Stimulated activated CD4-positive, alpha-beta T cell treated with anti-CD3 and anti-CD28 coated beads, Interleukin-15, amount 100 ng/mL, for 48 hours (primary cell): ENCODE measurements at regions not wholly inside any gene's neighbourhood (a gene's known extent, or its start where the extent isn't known, plus 50 kb on each side); places are given as distances from the start of the nearest gene placed in this dataset.
"Not testable (repeated sequence)": the region's sequence is repeated elsewhere in the genome, so short reads cannot be mapped to it uniquely, and the experiment has no call there.

Experiments
- DNase-seq, 2 donors: peaks; one replicate each; pipeline ENCODE4 v3.0.0-alpha.2; 2020; ENCODE audit warnings: low read depth in 2 of 2

GRCh38 chr5:66413931-66414330, 182.3 kb upstream of the MAST4 start:
- no peak for DNase-seq

GRCh38 chr5:66415208-66415607, 181.0 kb upstream of the MAST4 start:
- no peak for DNase-seq

GRCh38 chr5:66416698-66417097, 179.5 kb upstream of the MAST4 start:
- DNase-seq = no peak

GRCh38 chr5:66417781-66418180, 178.4 kb upstream of the MAST4 start:
- no peak for DNase-seq

- no peak for DNase-seq
Measured at GRCh38 chr5:66423484-66423883, 172.7 kb upstream of the MAST4 start.

- DNase-seq = no peak
Measured at GRCh38 chr5:66425842-66426241, 170.4 kb upstream of the MAST4 start.

- DNase-seq = no peak
Measured at GRCh38 chr5:66426259-66427138, 169.7 kb upstream of the MAST4 start.

- DNase-seq = no peak
Measured at GRCh38 chr5:66427139-66427442, 169.1 kb upstream of the MAST4 start.

- DNase-seq = no peak
Measured at GRCh38 chr5:66436721-66437120, 159.5 kb upstream of the MAST4 start.

GRCh38 chr5:66438087-66438486, 158.1 kb upstream of the MAST4 start:
- no peak for DNase-seq

- DNase-seq = no peak
Measured at GRCh38 chr5:66438696-66439095, 157.5 kb upstream of the MAST4 start.

- DNase-seq = peak; percentile 7 to 14
Measured at GRCh38 chr5:66440202-66440680, 156.0 kb upstream of the MAST4 start.

GRCh38 chr5:66441351-66441750, 154.8 kb upstream of the MAST4 start:
- DNase-seq = no peak

GRCh38 chr5:66442951-66443445, 153.2 kb upstream of the MAST4 start:
- no peak for DNase-seq

- DNase-seq = no peak
Measured at GRCh38 chr5:66443462-66444130, 152.6 kb upstream of the MAST4 start.

GRCh38 chr5:66448070-66448469, 148.1 kb upstream of the MAST4 start:
- not testable (repeated sequence) for DNase-seq

- no peak for DNase-seq
Measured at GRCh38 chr5:66450237-66450636, 146.0 kb upstream of the MAST4 start.

GRCh38 chr5:66450988-66451387, 145.2 kb upstream of the MAST4 start:
- no peak for DNase-seq

GRCh38 chr5:66452109-66452508, 144.1 kb upstream of the MAST4 start:
- no peak for DNase-seq

- DNase-seq = no peak
Measured at GRCh38 chr5:66454186-66455078, 141.8 kb upstream of the MAST4 start.

GRCh38 chr5:66459728-66460127, 136.5 kb upstream of the MAST4 start:
- no peak for DNase-seq

- no peak for DNase-seq
Measured at GRCh38 chr5:66467564-66467963, 128.6 kb upstream of the MAST4 start.
